IPS DF 6.9 (cell line): ENCODE measurements at regions not wholly inside any gene's neighbourhood (a gene's known extent, or its start where the extent isn't known, plus 50 kb on each side); places are given as distances from the start of the nearest gene placed in this dataset.
A peak's percentile ranks its signal among the peaks of the same experiment; 100 is the strongest.

Experiments
- DNase-seq: peaks from one replicate; pipeline ENCODE4 v3.0.0-alpha.2; 2013; ENCODE audit warnings: low read depth, low spot score
- H3K27ac ChIP-seq: one replicate; pipeline ENCODE4 v1.5.1; 2013; ENCODE audit warnings: low read length, control low read depth
- H3K27me3 ChIP-seq: 2 replicates; pipeline ENCODE4 v1.6.1; 2013; ENCODE audit warnings: mild to moderate bottlenecking, low read length; ENCODE audit not compliant: control insufficient read depth, insufficient read depth
- H3K36me3 ChIP-seq: 2 replicates; pipeline ENCODE4 v1.6.1; 2013; ENCODE audit warnings: low read length; ENCODE audit not compliant: control insufficient read depth, insufficient read depth
- H3K4me1 ChIP-seq: 2 replicates; pipeline ENCODE4 v1.6.1; 2013; ENCODE audit warnings: low read length; ENCODE audit not compliant: control insufficient read depth, insufficient read depth
- H3K4me3 ChIP-seq: 2 replicates; pipeline ENCODE4 v1.5.1; 2013; ENCODE audit warnings: mild to moderate bottlenecking, low read length
- H3K9me3 ChIP-seq: 2 replicates; pipeline ENCODE4 v1.6.1; 2013; ENCODE audit warnings: low read length, inconsistent platforms; ENCODE audit not compliant: control insufficient read depth, insufficient read depth
- WGBS: extraction: QIAGEN DNeasy Blood & Tissue Kit; methylation state at CpG from one replicate; pipeline ENCODE4 v1.1.7; 2013; ENCODE audit warnings: mixed read lengths, missing lambda C conversion rate; ENCODE audit not compliant: insufficient read length, insufficient coverage; 5-methylcytosine and 5-hydroxymethylcytosine counted together

DNA sequence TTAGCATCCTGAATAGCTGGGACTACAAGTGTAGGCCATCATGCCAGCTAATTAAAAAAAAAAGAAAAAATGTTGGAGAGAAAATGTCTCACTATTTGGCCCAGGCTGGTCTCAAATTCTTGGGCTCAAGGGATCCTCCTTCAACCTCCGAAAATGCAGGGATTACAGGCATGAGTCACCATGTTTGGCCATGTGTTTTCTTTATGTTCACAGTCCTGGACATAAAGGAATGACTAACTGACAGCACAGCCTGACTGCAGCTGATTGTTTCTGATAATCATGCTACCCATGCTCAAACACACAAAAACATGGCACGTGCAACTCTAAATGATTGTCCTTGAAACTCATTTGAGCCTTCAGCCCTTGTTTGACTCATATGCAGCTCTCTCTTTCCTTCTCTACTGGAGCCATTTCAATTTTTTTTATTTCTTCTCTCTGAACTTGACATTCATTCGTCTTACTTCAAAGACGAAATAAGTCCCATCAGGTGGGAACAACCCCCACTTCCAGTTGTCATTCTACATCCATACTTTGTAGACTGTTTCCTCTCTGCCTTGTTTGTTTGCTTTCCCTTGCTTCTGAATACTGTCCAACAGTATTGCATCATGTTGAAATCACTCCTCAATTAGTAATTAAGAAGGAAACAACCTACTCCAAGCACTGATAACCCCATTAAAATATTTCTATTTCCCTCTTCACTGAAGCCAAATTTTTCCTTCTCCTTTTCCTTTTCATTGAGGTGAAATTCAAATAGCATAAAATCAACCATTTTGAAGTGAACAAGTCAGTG is 413.0 kb downstream of the BMP2 start:
- no peak overlapping the region for H3K27ac ChIP-seq
- H3K27me3 ChIP-seq: no peaks in the 10 kb centered on the region
- DNase-seq: no peak
- H3K4me3 ChIP-seq: no peak overlapping the region
- WGBS: no CpG with 5 or more reads among the region's 4 CpGs
- H3K9me3 ChIP-seq: no peaks in the 10 kb centered on the region
- no peaks in the 10 kb centered on the region for H3K4me1 ChIP-seq
- no peaks in the 10 kb centered on the region for H3K36me3 ChIP-seq

DNA sequence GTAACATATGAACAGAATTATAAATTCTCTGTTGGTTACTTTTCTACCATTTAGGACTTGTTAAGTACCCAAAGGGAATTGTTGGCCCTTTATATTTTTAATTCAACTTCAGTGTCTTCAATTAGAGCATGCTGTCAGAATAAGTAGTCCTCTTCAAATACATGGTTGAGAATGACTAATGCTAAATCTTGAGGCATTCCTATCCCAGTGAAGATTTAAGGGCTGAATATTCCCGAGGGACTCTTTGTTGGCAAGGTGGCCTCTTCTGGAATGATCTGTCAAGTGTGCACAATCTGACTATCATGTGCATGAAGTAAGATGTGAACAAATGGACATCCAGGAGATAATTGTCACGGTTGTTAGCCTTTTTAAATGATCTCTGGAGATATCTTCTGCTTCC is 421.7 kb downstream of the BMP2 start:
- Histone ChIP-seq H3K4me1 (no peaks in the 10 kb centered on the region), H3K4me3 (no peak overlapping the region), H3K27ac (no peak overlapping the region), H3K27me3 (no peaks in the 10 kb centered on the region), H3K36me3 (no peaks in the 10 kb centered on the region), H3K9me3 (no peaks in the 10 kb centered on the region)
- no CpG with 5 or more reads among the region's 2 CpGs for WGBS
- no peak for DNase-seq

DNA sequence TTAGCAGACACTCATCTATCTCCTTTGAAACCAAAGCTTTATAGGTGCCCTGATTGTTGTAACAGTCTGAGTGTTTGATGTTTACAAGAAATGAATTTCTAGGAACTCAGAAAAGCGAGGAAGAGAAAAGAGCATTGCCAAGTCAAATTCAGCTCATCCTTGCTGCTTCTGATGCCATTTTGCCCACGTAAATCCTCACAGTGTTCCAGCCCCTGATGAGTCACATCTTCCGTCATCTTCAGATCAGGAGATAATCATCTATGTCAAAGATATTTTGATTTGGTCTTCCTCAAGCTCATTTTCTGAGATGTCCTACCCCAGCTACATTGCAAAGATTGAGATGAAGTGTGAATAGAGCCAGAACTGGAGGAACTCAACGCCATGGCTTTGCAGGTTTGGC is 426.2 kb downstream of the BMP2 start:
- Histone ChIP-seq H3K27me3 (no peaks in the 10 kb centered on the region), H3K27ac (no peak overlapping the region), H3K4me1 (no peaks in the 10 kb centered on the region), H3K36me3 (no peaks in the 10 kb centered on the region), H3K9me3 (no peaks in the 10 kb centered on the region), H3K4me3 (no peak overlapping the region)
- no CpG with 5 or more reads among the region's 4 CpGs for WGBS
- DNase-seq: no peak

DNA sequence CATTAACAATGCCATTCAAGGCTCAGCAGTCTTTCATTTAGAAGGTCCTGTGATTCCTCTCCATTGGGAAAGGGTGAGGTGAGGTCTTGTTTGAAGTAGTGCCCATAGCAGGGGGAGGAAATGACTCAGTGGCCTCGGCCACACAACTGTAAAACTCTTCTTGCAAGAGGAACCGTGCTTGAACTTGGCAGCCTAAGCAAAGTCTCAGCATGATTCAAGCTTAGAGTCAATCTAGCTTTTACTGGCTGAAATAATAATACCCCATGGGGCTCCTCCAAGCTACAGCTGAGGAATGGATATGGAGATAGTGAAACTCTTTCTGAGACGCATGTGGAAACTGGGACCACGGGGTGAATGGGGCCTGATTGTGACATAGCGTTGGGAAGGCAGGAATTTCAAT is 428.2 kb downstream of the BMP2 start:
- DNase-seq: no peak
- H3K4me3 ChIP-seq: no peak overlapping the region
- H3K4me1 ChIP-seq: no peaks in the 10 kb centered on the region
- no peak overlapping the region for H3K27ac ChIP-seq
- no peaks in the 10 kb centered on the region for H3K9me3 ChIP-seq
- no peaks in the 10 kb centered on the region for H3K27me3 ChIP-seq
- H3K36me3 ChIP-seq: no peaks in the 10 kb centered on the region
- WGBS: no CpG with 5 or more reads among the region's 5 CpGs

DNA sequence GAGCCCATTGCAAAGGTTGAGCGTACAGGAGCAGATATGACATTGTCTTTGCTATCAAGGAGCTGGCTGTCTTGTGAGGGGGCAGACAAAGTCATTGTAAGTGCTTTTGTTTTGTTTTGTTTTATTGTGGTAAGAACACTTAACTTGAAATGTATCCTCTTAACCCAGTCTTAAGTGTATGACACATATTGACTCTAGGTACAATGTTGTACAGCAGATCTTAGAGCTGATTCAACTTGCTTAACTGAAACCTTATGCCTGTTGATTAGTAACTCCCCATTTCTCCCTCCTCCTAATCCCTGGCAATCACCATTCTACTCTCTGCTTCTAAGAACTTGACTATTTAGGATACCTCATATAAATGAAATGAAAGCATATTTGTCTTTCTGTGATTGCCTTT is 429.0 kb downstream of the BMP2 start:
- H3K9me3 ChIP-seq: no peaks in the 10 kb centered on the region
- no CpG with 5 or more reads among the region's 1 CpG for WGBS
- H3K36me3 ChIP-seq: no peaks in the 10 kb centered on the region
- DNase-seq: no peak
- no peak overlapping the region for H3K27ac ChIP-seq
- no peaks in the 10 kb centered on the region for H3K4me1 ChIP-seq
- no peak overlapping the region for H3K4me3 ChIP-seq
- no peaks in the 10 kb centered on the region for H3K27me3 ChIP-seq

DNA sequence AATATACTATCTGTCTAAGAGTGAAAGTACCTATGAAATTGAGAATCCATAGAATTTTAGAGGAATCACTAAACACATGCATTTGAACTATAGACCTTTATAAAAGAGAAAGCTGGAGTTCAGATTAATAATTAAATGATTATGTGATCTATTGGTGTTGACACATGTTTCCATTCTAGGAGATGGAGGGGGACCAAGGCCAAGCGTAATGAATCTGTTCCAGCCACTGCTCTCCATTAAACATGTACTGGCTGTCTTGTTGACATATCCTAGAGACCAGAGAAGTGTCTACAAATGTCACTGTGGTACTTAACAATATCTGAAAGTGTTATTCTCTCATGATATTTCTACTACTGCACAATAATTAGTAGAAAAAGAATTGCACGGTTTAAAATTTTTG is 432.4 kb downstream of the BMP2 start:
- H3K4me3 ChIP-seq: no peak overlapping the region
- H3K9me3 ChIP-seq: no peaks in the 10 kb centered on the region
- H3K27me3 ChIP-seq: no peaks in the 10 kb centered on the region
- DNase-seq: no peak
- no CpG with 5 or more reads among the region's 2 CpGs for WGBS
- no peaks in the 10 kb centered on the region for H3K36me3 ChIP-seq
- H3K27ac ChIP-seq: no peak overlapping the region
- H3K4me1 ChIP-seq: no peaks in the 10 kb centered on the region

DNA sequence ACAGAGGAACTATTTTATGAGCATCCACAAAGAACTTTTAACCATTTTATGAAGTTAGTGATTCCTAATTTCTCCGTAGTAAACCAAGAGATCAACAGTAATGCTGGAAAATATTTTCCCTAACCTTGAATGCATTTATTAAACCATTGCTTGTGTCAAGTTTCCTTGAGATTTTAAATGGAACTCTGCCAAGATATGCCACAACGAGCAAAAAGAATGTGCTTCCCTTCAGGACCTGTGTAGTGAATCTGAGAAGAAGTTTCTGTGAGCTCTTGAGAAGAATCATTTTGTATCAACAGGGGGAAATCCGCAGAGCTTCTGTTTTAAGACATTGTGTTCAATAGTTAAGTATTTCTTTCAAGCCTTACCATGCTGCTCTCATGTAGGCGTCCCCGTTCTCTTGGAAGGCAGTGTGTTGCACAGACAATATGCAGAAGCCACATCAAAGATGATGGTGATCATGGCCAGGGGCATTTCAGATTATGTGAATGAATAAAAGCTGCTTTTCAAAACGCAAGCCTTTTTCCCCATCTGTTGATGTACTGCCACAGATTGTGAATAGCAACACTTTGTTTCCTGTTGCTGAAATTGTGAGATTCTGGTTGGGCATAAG is 439.8 kb downstream of the BMP2 start:
- no peak overlapping the region for H3K27ac ChIP-seq
- no peaks in the 10 kb centered on the region for H3K27me3 ChIP-seq
- no peaks in the 10 kb centered on the region for H3K4me1 ChIP-seq
- DNase-seq: no peak
- no peaks in the 10 kb centered on the region for H3K36me3 ChIP-seq
- no CpG with 5 or more reads among the region's 6 CpGs for WGBS
- no peaks in the 10 kb centered on the region for H3K9me3 ChIP-seq
- H3K4me3 ChIP-seq: no peak overlapping the region

DNA sequence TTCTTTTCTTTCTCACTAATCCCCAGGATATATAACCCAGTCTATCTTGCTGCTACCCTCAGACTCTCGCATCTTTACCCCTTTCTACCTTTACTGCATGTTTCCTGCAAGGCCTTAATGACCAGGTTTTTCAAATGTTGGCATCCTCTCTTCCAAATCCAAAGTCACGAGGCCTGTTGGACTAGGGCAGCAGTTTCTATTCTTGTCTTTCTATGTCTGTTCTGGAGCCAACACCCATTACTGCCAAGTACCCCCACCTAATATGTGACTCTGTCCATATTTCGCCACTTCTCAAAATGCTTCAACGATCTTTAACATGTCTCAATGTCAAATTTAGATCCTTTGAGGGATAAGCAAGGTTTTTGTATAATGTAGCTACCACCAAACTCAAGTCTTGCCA is 443.4 kb downstream of the BMP2 start:
- no peaks in the 10 kb centered on the region for H3K4me1 ChIP-seq

DNA sequence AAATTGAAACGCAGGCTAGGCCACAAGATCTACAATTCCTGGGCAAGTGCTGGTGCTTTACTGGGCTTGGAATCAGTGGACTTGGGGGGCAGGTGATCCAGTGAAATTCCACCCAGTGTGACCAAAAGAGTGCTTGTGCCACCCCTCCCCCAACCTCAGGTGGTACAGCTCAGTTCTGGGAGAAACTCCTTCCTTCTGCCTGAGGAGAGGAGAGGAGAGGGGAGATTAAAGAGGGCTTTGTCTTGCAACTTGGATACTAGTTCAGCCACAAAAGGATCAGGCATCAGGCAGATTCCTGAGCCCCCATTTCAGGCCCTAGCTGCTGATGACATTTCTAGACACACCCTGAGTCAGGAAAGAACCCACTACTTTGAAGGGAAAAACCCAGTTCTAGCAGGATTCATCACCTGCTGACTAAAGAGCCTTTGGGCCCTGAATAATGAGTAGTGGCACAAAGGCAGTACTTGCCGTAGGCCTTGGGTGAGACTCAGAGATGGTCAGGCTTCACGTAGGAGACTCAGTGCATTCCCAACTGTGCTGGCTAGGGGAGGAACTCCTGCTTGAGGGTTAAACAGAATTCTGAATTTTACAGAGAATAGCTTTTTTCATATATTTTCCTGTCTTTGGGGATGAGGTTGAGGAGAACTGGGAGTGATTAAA is 446.7 kb downstream of the BMP2 start:
- no CpG with 5 or more reads among the region's 3 CpGs for WGBS
- Histone ChIP-seq H3K27ac (no peak overlapping the region), H3K27me3 (no peaks in the 10 kb centered on the region), H3K36me3 (no peaks in the 10 kb centered on the region), H3K4me3 (no peak overlapping the region), H3K4me1 (no peaks in the 10 kb centered on the region), H3K9me3 (no peaks in the 10 kb centered on the region)
- DNase-seq: peak; percentile 29

More for the DNA sequence above, 443.4 kb downstream of the BMP2 start:
- H3K27me3 ChIP-seq: no peaks in the 10 kb centered on the region
- DNase-seq: no peak
- WGBS: no CpG with 5 or more reads among the region's 4 CpGs
- no peaks in the 10 kb centered on the region for H3K36me3 ChIP-seq
- no peak overlapping the region for H3K4me3 ChIP-seq
- no peaks in the 10 kb centered on the region for H3K9me3 ChIP-seq
- no peak overlapping the region for H3K27ac ChIP-seq

DNA sequence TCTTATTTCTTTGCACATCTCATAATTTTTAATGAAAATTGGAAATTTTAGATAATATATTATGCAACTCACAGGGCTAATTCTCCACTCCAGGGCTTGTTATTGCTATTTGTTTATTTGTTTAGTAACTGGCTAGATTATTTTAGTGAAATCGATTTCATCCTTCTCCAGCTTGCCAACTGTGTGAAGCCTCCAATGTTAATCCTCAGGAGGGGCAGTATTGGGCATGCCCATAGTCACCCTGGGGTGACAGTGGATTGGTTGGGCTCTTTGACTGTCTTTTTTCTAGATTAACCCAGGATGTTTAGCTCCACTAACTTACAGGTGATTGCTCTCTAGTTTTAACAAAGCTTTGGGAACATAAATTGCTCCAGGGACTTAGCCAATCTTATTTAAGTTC is 450.1 kb downstream of the BMP2 start:
- no CpG with 5 or more reads among the region's 1 CpG for WGBS
- DNase-seq: no peak

More for the DNA sequence above, 450.1 kb downstream of the BMP2 start:
- Histone ChIP-seq H3K4me1 (no peaks in the 10 kb centered on the region), H3K27me3 (no peaks in the 10 kb centered on the region), H3K36me3 (no peaks in the 10 kb centered on the region), H3K4me3 (no peak overlapping the region), H3K27ac (no peak overlapping the region), H3K9me3 (no peaks in the 10 kb centered on the region)
